HG03469 (cell line): ENCODE measurements at regions not wholly inside any gene's neighbourhood (a gene's known extent, or its start where the extent isn't known, plus 50 kb on each side); places are given as distances from the start of the nearest gene placed in this dataset.

Experiments
- ATAC-seq: cut with Tn5 transposase; IDR thresholded peaks from one replicate; pipeline ENCODE4 v1.9.1; 2021; ENCODE audit warnings: mild to moderate bottlenecking, moderate library complexity, moderate number of reproducible peaks; ENCODE audit not compliant: unreplicated experiment

GRCh38 chr15:96414875-96415274, 84.4 kb downstream of the NR2F2 start:
- no peak for ATAC-seq

- no peak for ATAC-seq
These were observed 85.2 kb downstream of the NR2F2 start for GRCh38 chr15:96415513-96416217.

GRCh38 chr15:96416218-96416933, 85.9 kb downstream of the NR2F2 start:
- ATAC-seq = no peak

GRCh38 chr15:96416934-96417759, 86.6 kb downstream of the NR2F2 start:
- no peak for ATAC-seq

- ATAC-seq = no peak
These were observed 87.2 kb downstream of the NR2F2 start for GRCh38 chr15:96417760-96418130.

- no peak for ATAC-seq
These were observed 87.6 kb downstream of the NR2F2 start for GRCh38 chr15:96418146-96418545.

- no peak for ATAC-seq
These were observed 90.7 kb downstream of the NR2F2 start for GRCh38 chr15:96421178-96421601.

- no peak for ATAC-seq
These were observed 91.6 kb downstream of the NR2F2 start for GRCh38 chr15:96422125-96422524.

GRCh38 chr15:96424674-96425073, 94.2 kb downstream of the NR2F2 start:
- no peak for ATAC-seq

- no peak for ATAC-seq
These were observed 98.2 kb downstream of the NR2F2 start for GRCh38 chr15:96428742-96429141.

- ATAC-seq = no peak
These were observed 101.3 kb downstream of the NR2F2 start for GRCh38 chr15:96431786-96432185.

GRCh38 chr15:96435022-96435421, 104.5 kb downstream of the NR2F2 start:
- ATAC-seq = no peak

- ATAC-seq = no peak
These were observed 105.3 kb downstream of the NR2F2 start for GRCh38 chr15:96435841-96436240.

GRCh38 chr15:96440978-96441377, 110.5 kb downstream of the NR2F2 start:
- ATAC-seq = no peak

- no peak for ATAC-seq
These were observed 111.6 kb downstream of the NR2F2 start for GRCh38 chr15:96442076-96442475.

GRCh38 chr15:96444865-96445264, 114.4 kb downstream of the NR2F2 start:
- no peak for ATAC-seq

GRCh38 chr15:96448923-96449322, 118.4 kb downstream of the NR2F2 start:
- no peak for ATAC-seq

- no peak for ATAC-seq
These were observed 127.3 kb downstream of the NR2F2 start for GRCh38 chr15:96457841-96458240.

GRCh38 chr15:96460106-96460505, 129.6 kb downstream of the NR2F2 start:
- ATAC-seq = no peak

GRCh38 chr15:96462768-96463750, 132.6 kb downstream of the NR2F2 start:
- ATAC-seq = no peak
